H1 (cell line): ENCODE measurements at regions not wholly inside any gene's neighbourhood (a gene's known extent, or its start where the extent isn't known, plus 50 kb on each side); places are given as distances from the start of the nearest gene placed in this dataset.

Source experiments
- CTCF ChIA-PET: fragments of 300-600 bp; sonication (Branson Sonifier 250); formaldehyde crosslinking; loops from one replicate; lab custom pipeline; 2021; ENCODE audit not compliant: partially characterized antibody; lab: Charles Lee
- POLR2A ChIA-PET: fragments of 300-600 bp; sonication (Branson Sonifier 250); formaldehyde crosslinking; loops from one replicate; lab custom pipeline; 2021; ENCODE audit warnings: inconsistent platforms; ENCODE audit not compliant: partially characterized antibody; lab: Charles Lee
- DNase-seq, 2 experiments: peaks; one replicate each; pipeline versions ENCODE4 v3.0.0 to v3.0.0-alpha.2; 2010 to 2022; ENCODE audit warnings: low spot score in 2 of 2, low read depth in 1 of 2, mixed read lengths in 1 of 2
- FAIRE-seq: peaks from 2 replicates; lab custom pipeline; 2011; peaks lifted over from hg19 to GRCh38; lab: Jason Lieb, UNC
- H2AFZ ChIP-seq: 2 replicates; pipeline ENCODE4 v1.8.1; 2012; ENCODE audit warnings: low read length, inconsistent platforms
- H2AK5ac ChIP-seq: 2 replicates; pipeline ENCODE4 v1.6.1; 2013; ENCODE audit warnings: low read depth, low read length
- H2BK120ac ChIP-seq: replicated peaks from 2 replicates; pipeline ENCODE3; 2013; ENCODE audit warnings: low read depth, low read length, inconsistent platforms
- H2BK12ac ChIP-seq: 2 replicates; pipeline ENCODE4 v1.6.1; 2013; ENCODE audit warnings: low read depth, low read length
- H2BK15ac ChIP-seq: 2 replicates; pipeline ENCODE4 v1.6.1; 2013; ENCODE audit warnings: low read length
- H2BK20ac ChIP-seq: 2 replicates; pipeline ENCODE4 v1.6.1; 2013; ENCODE audit warnings: low read length
- H2BK5ac ChIP-seq: 2 replicates; pipeline ENCODE4 v1.6.1; 2013; ENCODE audit warnings: low read depth, low read length
- H3K14ac ChIP-seq: 2 replicates; pipeline ENCODE4 v1.6.1; 2013; ENCODE audit warnings: inconsistent platforms; ENCODE audit not compliant: insufficient read length
- H3K18ac ChIP-seq: 2 replicates; pipeline ENCODE4 v1.6.1; 2013; ENCODE audit warnings: low read length; ENCODE audit errors: extremely low read depth
- H3K23ac ChIP-seq: 2 replicates; pipeline ENCODE4 v1.6.1; 2013; ENCODE audit warnings: inconsistent platforms; ENCODE audit not compliant: insufficient read length
- H3K23me2 ChIP-seq: 2 replicates; pipeline ENCODE4 v1.6.1; 2013; ENCODE audit warnings: low read depth, low read length
- H3K27ac ChIP-seq: 2 replicates; pipeline ENCODE4 v1.6.1; 2011; ENCODE audit warnings: low read depth, low read length, inconsistent platforms
- H3K27me3 ChIP-seq, 4 experiments: replicated peaks in 1 of 4; 1 replicate in 1 of 4; 2 replicates in 3 of 4; pipeline versions ENCODE4 v1.6.1 to v1.8.1; 2011 to 2013; ENCODE audit warnings: low read length in 3 of 4, mild to moderate bottlenecking in 3 of 4, inconsistent platforms in 2 of 4, mixed read lengths in 2 of 4, moderate library complexity in 1 of 4; ENCODE audit not compliant: control insufficient read depth in 3 of 4, insufficient read depth in 3 of 4; ENCODE audit errors: extremely low read depth in 1 of 4
- H3K36me3 ChIP-seq, 4 experiments: 2 replicates each; pipeline versions ENCODE4 v1.6.1 to v1.8.1; 2011 to 2013; ENCODE audit warnings: mild to moderate bottlenecking in 4 of 4, low read length in 3 of 4, moderate library complexity in 2 of 4, control low read depth in 1 of 4, inconsistent platforms in 1 of 4; ENCODE audit not compliant: insufficient read depth in 4 of 4, control insufficient read depth in 2 of 4
- H3K4ac ChIP-seq: replicated peaks from 2 replicates; pipeline ENCODE3; 2013; ENCODE audit warnings: low read length, low read depth, mixed read lengths, inconsistent platforms; ENCODE audit not compliant: insufficient read length
- H3K4me1 ChIP-seq, 4 experiments: replicated peaks in 1 of 4; 1 replicate in 1 of 4; 2 replicates in 3 of 4; pipeline versions ENCODE4 v1.6.1 to v1.8.1; 2011 to 2013; ENCODE audit warnings: low read length in 3 of 4, inconsistent platforms in 2 of 4, mixed read lengths in 1 of 4; ENCODE audit not compliant: insufficient read depth in 4 of 4, control insufficient read depth in 3 of 4
- H3K4me2 ChIP-seq, 2 experiments: 2 replicates each; pipeline versions ENCODE4 v1.6.1 to v1.8.1; 2011 to 2013; ENCODE audit warnings: low read depth in 2 of 2, low read length in 2 of 2, control low read depth in 1 of 2, inconsistent platforms in 1 of 2, mild to moderate bottlenecking in 1 of 2; ENCODE audit not compliant: insufficient read depth in 1 of 2
- H3K4me3 ChIP-seq, 4 experiments: fragments of 200-600, 300-600 bp in 1 of 4; sonication (generic), shearing (Covaris generic), sonication (Bioruptor Twin) in 1 of 4; 2 replicates each; pipeline versions ENCODE4 v1.5.1 to v1.8.1; 2011 to 2016; ENCODE audit warnings: low read length in 4 of 4, low read depth in 3 of 4, control low read depth in 2 of 4, inconsistent platforms in 2 of 4, mild to moderate bottlenecking in 2 of 4, mixed read lengths in 1 of 4, moderate library complexity in 1 of 4; ENCODE audit not compliant: insufficient read depth in 2 of 4; ENCODE audit errors: extremely low read depth in 1 of 4
- H3K56ac ChIP-seq: replicated peaks from 2 replicates; pipeline ENCODE3; 2013; ENCODE audit warnings: low read depth, mild to moderate bottlenecking, mixed read lengths, low read length, inconsistent platforms; ENCODE audit not compliant: insufficient read length
- H3K79me1 ChIP-seq: 2 replicates; pipeline ENCODE4 v1.6.1; 2013; ENCODE audit warnings: low read depth, low read length, control low read depth
- H3K79me2 ChIP-seq, 2 experiments: 2 replicates each; pipeline versions ENCODE4 v1.6.1 to v1.8.1; 2012 to 2013; ENCODE audit warnings: low read length in 2 of 2, mild to moderate bottlenecking in 2 of 2, inconsistent platforms in 1 of 2; ENCODE audit not compliant: insufficient read depth in 2 of 2, control insufficient read depth in 1 of 2
- H3K9ac ChIP-seq, 4 experiments: replicated peaks in 1 of 4; 1 replicate in 1 of 4; 2 replicates in 3 of 4; pipeline versions ENCODE4 v1.6.1 to v1.8.1; 2011 to 2013; ENCODE audit warnings: low read depth in 3 of 4, low read length in 3 of 4, control low read depth in 2 of 4, mild to moderate bottlenecking in 2 of 4, moderate library complexity in 2 of 4, inconsistent platforms in 1 of 4; ENCODE audit errors: extremely low read depth in 1 of 4
- H3K9me3 ChIP-seq, 2 experiments: 2 replicates each; pipeline versions ENCODE4 v1.6.1 to v1.8.1; 2012 to 2013; ENCODE audit warnings: mild to moderate bottlenecking in 2 of 2, moderate library complexity in 2 of 2, control low read depth in 1 of 2, inconsistent platforms in 1 of 2, low read depth in 1 of 2, low read length in 1 of 2, mixed read lengths in 1 of 2; ENCODE audit not compliant: insufficient read depth in 2 of 2
- H4K20me1 ChIP-seq, 2 experiments: replicated peaks in 1 of 2; 2 replicates each; pipeline versions ENCODE3 to v1.8.1; 2011 to 2013; ENCODE audit warnings: inconsistent platforms in 2 of 2, low read length in 2 of 2, mild to moderate bottlenecking in 1 of 2; ENCODE audit not compliant: insufficient read depth in 2 of 2, control insufficient read depth in 1 of 2
- H4K5ac ChIP-seq: 2 replicates; pipeline ENCODE4 v1.6.1; 2013; ENCODE audit warnings: low read length, low read depth, mixed read lengths, inconsistent platforms; ENCODE audit not compliant: insufficient read length
- H4K8ac ChIP-seq: 2 replicates; pipeline ENCODE4 v1.8.0; 2013; ENCODE audit warnings: mild to moderate bottlenecking, moderate library complexity, low read length, inconsistent platforms; ENCODE audit not compliant: insufficient read depth; ENCODE audit errors: extremely low read depth
- H4K91ac ChIP-seq: replicated peaks from 2 replicates; pipeline ENCODE3; 2013; ENCODE audit warnings: low read length, mixed read lengths, inconsistent platforms; ENCODE audit not compliant: insufficient read length
- CBX5 ChIP-seq: fragments of 300-800, 300-1000 bp; sonication (generic); IDR thresholded peaks from 2 replicates; pipeline ENCODE4 v1.7.1; 2016; ENCODE audit warnings: antibody characterized with exemption, low read length, low read depth
- FOSL1 ChIP-seq: IDR thresholded peaks from 2 replicates; pipeline ENCODE4 v1.6.1; 2011; ENCODE audit warnings: mild to moderate bottlenecking, low read depth, low read length, moderate library complexity; ENCODE audit not compliant: insufficient read depth
- HDAC2 ChIP-seq, 2 experiments: fragments of 300-600 bp in 1 of 2; sonication (generic) in 1 of 2; IDR thresholded peaks; 2 replicates each; pipeline ENCODE4 v1.6.1; 2011 to 2012; ENCODE audit warnings: low read depth in 2 of 2, low read length in 2 of 2, mild to moderate bottlenecking in 2 of 2, moderate library complexity in 2 of 2, borderline replicate concordance in 1 of 2, inconsistent platforms in 1 of 2
- HDAC6 ChIP-seq: IDR thresholded peaks from one replicate; pipeline ENCODE4 v1.7.1; 2012; ENCODE audit warnings: low read depth, mild to moderate bottlenecking, inconsistent platforms, low read length, moderate library complexity
- JUN ChIP-seq: IDR thresholded peaks from 2 replicates; pipeline ENCODE4 v1.6.1; 2011; ENCODE audit warnings: low read depth, mild to moderate bottlenecking, improper control_type of control experiment, low read length
- POLR2A ChIP-seq, 2 experiments: IDR thresholded peaks; 1 replicate in 1 of 2; 2 replicates in 1 of 2; pipeline ENCODE4 v1.6.1; 2011; ENCODE audit warnings: low read depth in 2 of 2, low read length in 2 of 2, mild to moderate bottlenecking in 2 of 2; ENCODE audit errors: control extremely low read depth in 1 of 2
- RAD21 ChIP-seq, 2 experiments: IDR thresholded peaks in 1 of 2; conservative IDR thresholded peaks in 1 of 2; 2 replicates each; pipeline ENCODE4 v1.6.1; 2011; ENCODE audit warnings: low read depth in 2 of 2, low read length in 2 of 2, improper control_type of control experiment in 1 of 2, inconsistent platforms in 1 of 2, mild to moderate bottlenecking in 1 of 2, moderate library complexity in 1 of 2
- SAP30 ChIP-seq: fragments of 300-600 bp; sonication (generic); IDR thresholded peaks from 2 replicates; pipeline ENCODE4 v1.7.1; 2012; ENCODE audit warnings: low read length, moderate library complexity, mild to moderate bottlenecking, inconsistent platforms; ENCODE audit not compliant: insufficient read depth, insufficient replicate concordance
- SIN3A ChIP-seq, 2 experiments: IDR thresholded peaks in 1 of 2; conservative IDR thresholded peaks in 1 of 2; 2 replicates each; pipeline ENCODE4 v1.6.1; 2011 to 2012; ENCODE audit warnings: low read length in 2 of 2, improper control_type of control experiment in 1 of 2, low read depth in 1 of 2, mild to moderate bottlenecking in 1 of 2
- SP1 ChIP-seq: IDR thresholded peaks from 2 replicates; pipeline ENCODE4 v1.6.1; 2011; ENCODE audit warnings: low read depth, low read length
- TCF12 ChIP-seq: IDR thresholded peaks from 2 replicates; pipeline ENCODE4 v1.6.1; 2011; ENCODE audit warnings: low read depth, mild to moderate bottlenecking, low read length
- ZNF274 ChIP-seq: IDR thresholded peaks from 2 replicates; pipeline ENCODE4 v1.7.0; 2012; ENCODE audit warnings: low read length, borderline replicate concordance; ENCODE audit errors: extremely low read depth
- WGBS, 2 experiments: shearing (Covaris generic) in 1 of 2; methylation state at CpG; one replicate each; pipeline versions ENCODE4 v1.1.6 to v1.1.7; 2013 to 2015; ENCODE audit warnings: low lambda C conversion rate in 2 of 2, mixed read lengths in 2 of 2, inconsistent platforms in 1 of 2, low coverage in 1 of 2, missing lambda C conversion rate in 1 of 2; ENCODE audit not compliant: insufficient replicate concordance in 2 of 2, insufficient coverage in 1 of 2, insufficient read length in 1 of 2; ENCODE audit errors: extremely low coverage in 1 of 2, missing lambda C conversion rate in 1 of 2; 5-methylcytosine and 5-hydroxymethylcytosine counted together
- TF ChIP-seq, protein P1 (sequence below): IDR thresholded peaks from 2 replicates; pipeline ENCODE4 v1.6.1; 2011; ENCODE audit warnings: low read length, improper control_type of control experiment

DNA sequence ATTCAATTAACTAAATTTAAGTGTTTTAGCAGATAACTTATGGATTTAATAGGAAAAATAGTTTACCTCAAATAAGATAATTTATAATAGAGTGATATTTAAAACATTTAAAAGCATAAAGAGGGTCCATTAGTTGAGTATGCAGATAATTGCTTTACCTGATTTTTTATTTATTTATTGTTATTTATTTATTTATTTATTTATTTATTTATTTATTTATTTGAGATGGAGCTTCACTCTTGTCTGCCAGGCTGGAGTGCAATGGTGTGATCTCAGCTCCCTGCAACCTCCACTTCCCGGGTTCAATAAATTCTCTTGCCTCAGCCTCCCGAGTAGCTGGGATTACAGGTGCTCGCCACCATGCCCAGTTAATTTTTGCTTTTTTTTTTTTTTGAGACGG lies 982.9 kb downstream of the TFAP2A start:
- Histone ChIP-seq H3K56ac (no peak overlapping the region), H3K79me1 (no peaks in the 10 kb centered on the region), H3K79me2 (no peaks in the 10 kb centered on the region), H3K4me1 (no peaks in the 10 kb centered on the region), H3K27ac (no peak overlapping the region), H3K23me2 (no peaks in the 10 kb centered on the region), H3K36me3 (no peaks in the 10 kb centered on the region), H2AK5ac (no peak overlapping the region), H2BK5ac (no peak overlapping the region), H3K9ac (no peak overlapping the region), H2BK15ac (no peak overlapping the region), H4K8ac (no peak overlapping the region), H2BK12ac (no peak overlapping the region), H3K4me3 (no peak overlapping the region), H4K91ac (no peak overlapping the region), H4K5ac (no peak overlapping the region), H3K23ac (no peak overlapping the region), H2AFZ (no peak overlapping the region), H4K20me1 (no peaks in the 10 kb centered on the region), H3K27me3 (no peaks in the 10 kb centered on the region), H3K4me2 (no peak overlapping the region), H3K18ac (no peak overlapping the region), H3K4ac (no peak overlapping the region), H3K9me3 (no peaks in the 10 kb centered on the region), H2BK120ac (no peak overlapping the region), H3K14ac (no peak overlapping the region), H2BK20ac (no peak overlapping the region)
- WGBS, 2 experiments = 94% methylated on average over 3 of the region's 4 CpGs; no CpG with 5 or more reads in 1 of the 2 experiments
- no peak for FAIRE-seq
- CTCF ChIA-PET = interaction anchor here (0.6 to 1.1 kb wide), 3 partner anchors 19 to 1001 kb away, joined by 3 to 5 read pairs (median 3); no protein-coding TSS in a partner anchor
- POLR2A ChIA-PET = no interaction called here
- no peak for DNase-seq
- no peak for TF ChIP-seq SAP30
- TF ChIP-seq, protein P1, sequence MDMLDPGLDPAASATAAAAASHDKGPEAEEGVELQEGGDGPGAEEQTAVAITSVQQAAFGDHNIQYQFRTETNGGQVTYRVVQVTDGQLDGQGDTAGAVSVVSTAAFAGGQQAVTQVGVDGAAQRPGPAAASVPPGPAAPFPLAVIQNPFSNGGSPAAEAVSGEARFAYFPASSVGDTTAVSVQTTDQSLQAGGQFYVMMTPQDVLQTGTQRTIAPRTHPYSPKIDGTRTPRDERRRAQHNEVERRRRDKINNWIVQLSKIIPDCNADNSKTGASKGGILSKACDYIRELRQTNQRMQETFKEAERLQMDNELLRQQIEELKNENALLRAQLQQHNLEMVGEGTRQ = no peak
- no peak for TF ChIP-seq POLR2A (IDR thresholded peaks at IDR 0.05; ENCODE audit: control extremely low read depth in 1 of 2, low read depth in 2 of 2, low read length in 2 of 2)
- no peak for TF ChIP-seq FOSL1
- no peak for TF ChIP-seq SP1
- no peak for TF ChIP-seq TCF12
- TF ChIP-seq HDAC6 = no peak
- no peak for TF ChIP-seq SIN3A (conservative IDR thresholded peaks at IDR 0.05 in 1 of 2, IDR thresholded peaks at IDR 0.05 in 1 of 2; ENCODE audit: low read depth in 1 of 2, low read length in 2 of 2)
- no peak for TF ChIP-seq JUN
- no peak for TF ChIP-seq ZNF274
- TF ChIP-seq CBX5 = no peak
- TF ChIP-seq RAD21 (IDR thresholded peaks at IDR 0.05 in 1 of 2, conservative IDR thresholded peaks at IDR 0.05 in 1 of 2; ENCODE audit: low read depth in 2 of 2, low read length in 2 of 2) = no peak
- no peak for TF ChIP-seq HDAC2 (IDR thresholded peaks at IDR 0.05; ENCODE audit: borderline replicate concordance in 1 of 2, low read depth in 2 of 2, low read length in 2 of 2)
